Transverse colon (tissue), 4 donors: ENCODE measurements at regions not wholly inside any gene's neighbourhood (a gene's known extent, or its start where the extent isn't known, plus 50 kb on each side); places are given as distances from the start of the nearest gene placed in this dataset.
A peak's percentile ranks its signal among the peaks of the same experiment; 100 is the strongest.
"Not testable (repeated sequence)": the region's sequence is repeated elsewhere in the genome, so short reads cannot be mapped to it uniquely, and the experiment has no call there.

ENCODE experiments used
- DNase-seq: peaks from one replicate; pipeline ENCODE4 v3.0.0-alpha.2; 2019
- H3K27ac ChIP-seq, 4 donors: fragments of 200-600 bp; sonication (generic); 2 replicates each; pipeline ENCODE4 v1.5.1; 2016 to 2018; ENCODE audit warnings: inconsistent platforms in 4 of 4
- H3K27me3 ChIP-seq: fragments of 200-600 bp; sonication (generic); 2 replicates; pipeline ENCODE4 v1.5.1; 2017; ENCODE audit warnings: inconsistent platforms
- H3K36me3 ChIP-seq, 4 donors: fragments of 200-600 bp; sonication (generic); 2 replicates each; pipeline ENCODE4 v1.5.1; 2017 to 2019; ENCODE audit warnings: inconsistent platforms in 4 of 4
- H3K4me1 ChIP-seq, 4 donors: fragments of 200-600 bp; sonication (generic); 2 replicates each; pipeline ENCODE4 v1.5.1; 2017 to 2020; ENCODE audit warnings: inconsistent platforms in 4 of 4
- H3K4me3 ChIP-seq, 4 donors: fragments of 200-600 bp; sonication (generic); 1 replicate in 1 of 4; 2 replicates in 3 of 4; pipeline versions ENCODE4 v1.5.1 to v1.6.1; 2017 to 2019; ENCODE audit warnings: inconsistent platforms in 4 of 4
- H3K9me3 ChIP-seq, 2 donors: fragments of 200-600 bp; sonication (generic); 2 replicates each; pipeline ENCODE4 v1.5.1; 2017 to 2019; ENCODE audit warnings: inconsistent platforms in 2 of 2
- CTCF ChIP-seq, 5 experiments: fragments of 200-600 bp in 3 of 5; fragments of 450-650 bp in 2 of 5; sonication (generic) in 3 of 5; IDR thresholded peaks; 1 replicate in 2 of 5; 2 replicates in 3 of 5; pipeline ENCODE4 v1.5.1; 2016 to 2017; ENCODE audit warnings: antibody characterized with exemption in 5 of 5, inconsistent platforms in 3 of 5, mild to moderate bottlenecking in 2 of 5, moderate library complexity in 1 of 5
- EP300 ChIP-seq: sonication (generic); formaldehyde crosslinking; IDR thresholded peaks from one replicate; pipeline ENCODE4 v1.6.1; 2017; ENCODE audit warnings: antibody characterized with exemption, low read depth
- POLR2A ChIP-seq: fragments of 450-650 bp; IDR thresholded peaks from one replicate; pipeline ENCODE4 v1.6.1; 2016; ENCODE audit warnings: antibody characterized with exemption, mild to moderate bottlenecking, moderate library complexity
- POLR2AphosphoS5 ChIP-seq, 3 donors: sonication (generic); formaldehyde crosslinking; IDR thresholded peaks; one replicate each; pipeline ENCODE4 v1.6.1; 2016; ENCODE audit warnings: antibody characterized with exemption in 3 of 3
- WGBS, 2 donors: methylation state at CpG; one replicate each; pipeline ENCODE4 v1.1.5; 2018; ENCODE audit warnings: low coverage in 1 of 2; 5-methylcytosine and 5-hydroxymethylcytosine counted together
- in situ Hi-C, 4 donors: fragments of 200-750 bp; cut with MboI; loops; one replicate each; pipeline versions ENCODE4 v1.15.0 to v1.15.1; 2017; ENCODE audit warnings: low sequenced_read_pairs in 3 of 4, low pct_ligation_motif_present in 1 of 4, low pct_unique_long_range_greater_than_20kb in 1 of 4
- intact Hi-C: fragments of 100-400 bp; cut with DNase I; formaldehyde crosslinking; loops from one replicate; pipeline ENCODE4 v1.15.1; 2023; ENCODE audit warnings: low total_unique reads

GRCh38 chr6:168994956-168995355, 258.7 kb downstream of the THBS2 start:
- H3K27ac ChIP-seq: no peak overlapping the region
- no peaks in the 10 kb centered on the region for H3K9me3 ChIP-seq
- H3K4me1 ChIP-seq: no peaks in the 10 kb centered on the region
- H3K4me3 ChIP-seq: no peak overlapping the region
- DNase-seq: no peak
- no peaks in the 10 kb centered on the region for H3K36me3 ChIP-seq
- in situ Hi-C loops: no loop called here
- H3K27me3 ChIP-seq: no peaks in the 10 kb centered on the region
- intact Hi-C loops: no loop called here
- WGBS, 2 donors: 90% methylated on average over 5 of the region's 5 CpGs; no CpG with 5 or more reads in 1 of the 2 donors
- TF ChIP-seq EP300: no peak
- no peak for TF ChIP-seq CTCF (IDR thresholded peaks at IDR 0.05)

DNA sequence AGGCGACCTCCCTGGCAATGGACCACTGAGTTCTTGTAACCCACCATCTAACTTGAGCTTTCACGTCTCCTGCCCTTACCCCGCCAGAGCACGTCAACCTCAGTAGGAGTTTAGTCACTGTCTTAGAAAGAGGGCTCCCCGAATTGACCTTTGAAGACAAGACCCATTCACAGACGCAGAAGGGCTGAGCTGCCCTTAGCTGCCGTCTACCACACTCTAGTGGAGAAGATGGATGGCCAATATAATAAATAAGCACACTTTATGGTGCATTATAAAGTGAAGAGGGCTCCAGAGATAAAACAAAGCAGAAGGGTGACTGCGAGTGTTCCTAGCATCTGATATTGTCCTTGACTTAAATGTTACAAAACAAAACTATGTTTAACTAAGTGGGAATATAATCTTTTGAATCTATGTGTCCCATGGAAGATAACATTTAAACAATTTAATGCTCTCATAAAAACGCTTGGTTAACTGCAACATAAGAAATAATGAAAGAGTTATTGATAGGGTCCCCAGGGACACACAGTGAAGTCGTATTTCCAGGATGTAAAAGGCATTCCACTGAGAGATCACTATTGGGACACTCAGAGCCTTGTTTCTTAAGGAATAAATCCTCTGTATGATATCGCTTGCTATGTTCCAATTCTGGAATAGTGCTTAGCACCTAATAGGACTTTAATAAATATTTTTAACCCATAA, 261.1 kb downstream of the THBS2 start:
- no peaks in the 10 kb centered on the region for H3K27me3 ChIP-seq
- no peaks in the 10 kb centered on the region for H3K9me3 ChIP-seq
- intact Hi-C loops (no loop called here), in situ Hi-C loops (no loop called here)
- no peak for TF ChIP-seq CTCF (IDR thresholded peaks at IDR 0.05)
- TF ChIP-seq POLR2AphosphoS5 (IDR thresholded peaks at IDR 0.05): no peak
- TF ChIP-seq EP300: no peak
- TF ChIP-seq POLR2A: no peak
- H3K4me3 ChIP-seq: no peak overlapping the region
- DNase-seq: no peak
- H3K36me3 ChIP-seq: no peaks in the 10 kb centered on the region
- H3K4me1 ChIP-seq: peaks cover 0 to 7% (median 0%) of the 10 kb centered on the region in 4 donors
- no peak overlapping the region for H3K27ac ChIP-seq
- WGBS, 2 donors: 49 to 60% methylated on average over 4 to 10 of the region's 11 CpGs

- H3K36me3 ChIP-seq, H3K4me3 ChIP-seq, intact Hi-C loops, DNase-seq, H3K9me3 ChIP-seq, in situ Hi-C loops, H3K27me3 ChIP-seq, H3K27ac ChIP-seq, H3K4me1 ChIP-seq: not testable (repeated sequence)
- 92% methylated on average over 5 of the region's 17 CpGs; no CpG with 5 or more reads in 1 of the 2 donors for WGBS, 2 donors
Observed at GRCh38 chr6:168991695-168992094, 262.0 kb downstream of the THBS2 start.

GRCh38 chr6:168990019-168990751, 263.5 kb downstream of the THBS2 start:
- peaks cover 0 to 7% (median 0%) of the 10 kb centered on the region in 4 donors for H3K4me1 ChIP-seq
- no peak for DNase-seq
- TF ChIP-seq POLR2AphosphoS5 (IDR thresholded peaks at IDR 0.05) (no peak), EP300 (no peak), CTCF (IDR thresholded peaks at IDR 0.05) (no peak), POLR2A (no peak)
- WGBS, 2 donors: 87 to 91% methylated on average over 4 to 18 of the region's 22 CpGs
- H3K27me3 ChIP-seq: no peaks in the 10 kb centered on the region
- no peaks in the 10 kb centered on the region for H3K36me3 ChIP-seq
- no peak overlapping the region for H3K4me3 ChIP-seq
- H3K27ac ChIP-seq: peak overlapping the region in 1 of 4 donors; percentile 14
- intact Hi-C loops (no loop called here), in situ Hi-C loops (no loop called here)
- no peaks in the 10 kb centered on the region for H3K9me3 ChIP-seq
